ENCODE measurements at regions not wholly inside any gene's neighbourhood (a gene's known extent, or its start where the extent isn't known, plus 50 kb on each side); places are given as distances from the start of the nearest gene placed in this dataset.

- no peak overlapping the region for H3K4me3 ChIP-seq (ENCODE audit: low read depth in 1 of 3, low read length in 3 of 3)
- H3K27ac ChIP-seq (ENCODE audit: low read depth in 1 of 2, low read length in 2 of 2): no peak overlapping the region
- H3K4me1 ChIP-seq (ENCODE audit: control insufficient read depth in 4 of 4, insufficient read depth in 4 of 4, low read length in 3 of 4): no peaks in the 10 kb centered on the region
- H3K9ac ChIP-seq (ENCODE audit: low read depth in 1 of 2, low read length in 2 of 2): no peak overlapping the region
- 85% methylated on average over 3 of the region's 3 CpGs for WGBS
- H3K27me3 ChIP-seq (ENCODE audit: control insufficient read depth in 4 of 4, insufficient read depth in 4 of 4, low read length in 3 of 4): no peaks in the 10 kb centered on the region
- no peak for DNase-seq (ENCODE audit: low spot score)
- TF ChIP-seq JUND (IDR thresholded peaks at IDR 0.05): no peak
- no peak for TF ChIP-seq YY1 (IDR thresholded peaks at IDR 0.05)
- TF ChIP-seq HNF4A (conservative IDR thresholded peaks at IDR 0.05): no peak
- TF ChIP-seq FOXA2 (IDR thresholded peaks at IDR 0.05): no peak
- no peak for TF ChIP-seq RXRA (IDR thresholded peaks at IDR 0.05)
- TF ChIP-seq, protein P1, sequence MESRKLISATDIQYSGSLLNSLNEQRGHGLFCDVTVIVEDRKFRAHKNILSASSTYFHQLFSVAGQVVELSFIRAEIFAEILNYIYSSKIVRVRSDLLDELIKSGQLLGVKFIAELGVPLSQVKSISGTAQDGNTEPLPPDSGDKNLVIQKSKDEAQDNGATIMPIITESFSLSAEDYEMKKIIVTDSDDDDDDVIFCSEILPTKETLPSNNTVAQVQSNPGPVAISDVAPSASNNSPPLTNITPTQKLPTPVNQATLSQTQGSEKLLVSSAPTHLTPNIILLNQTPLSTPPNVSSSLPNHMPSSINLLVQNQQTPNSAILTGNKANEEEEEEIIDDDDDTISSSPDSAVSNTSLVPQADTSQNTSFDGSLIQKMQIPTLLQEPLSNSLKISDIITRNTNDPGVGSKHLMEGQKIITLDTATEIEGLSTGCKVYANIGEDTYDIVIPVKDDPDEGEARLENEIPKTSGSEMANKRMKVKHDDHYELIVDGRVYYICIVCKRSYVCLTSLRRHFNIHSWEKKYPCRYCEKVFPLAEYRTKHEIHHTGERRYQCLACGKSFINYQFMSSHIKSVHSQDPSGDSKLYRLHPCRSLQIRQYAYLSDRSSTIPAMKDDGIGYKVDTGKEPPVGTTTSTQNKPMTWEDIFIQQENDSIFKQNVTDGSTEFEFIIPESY (IDR thresholded peaks at IDR 0.05): no peak
- TF ChIP-seq, protein P2, sequence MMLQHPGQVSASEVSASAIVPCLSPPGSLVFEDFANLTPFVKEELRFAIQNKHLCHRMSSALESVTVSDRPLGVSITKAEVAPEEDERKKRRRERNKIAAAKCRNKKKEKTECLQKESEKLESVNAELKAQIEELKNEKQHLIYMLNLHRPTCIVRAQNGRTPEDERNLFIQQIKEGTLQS (IDR thresholded peaks at IDR 0.05): no peak
- no peak for TF ChIP-seq EGR1 (IDR thresholded peaks at IDR 0.05; ENCODE audit: low read depth in 2 of 2)
- TF ChIP-seq SP1 (IDR thresholded peaks at IDR 0.05): no peak
- no peak for TF ChIP-seq RAD21 (IDR thresholded peaks at IDR 0.05)
- TF ChIP-seq, protein P3, sequence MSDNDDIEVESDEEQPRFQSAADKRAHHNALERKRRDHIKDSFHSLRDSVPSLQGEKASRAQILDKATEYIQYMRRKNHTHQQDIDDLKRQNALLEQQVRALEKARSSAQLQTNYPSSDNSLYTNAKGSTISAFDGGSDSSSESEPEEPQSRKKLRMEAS (IDR thresholded peaks at IDR 0.05): no peak
- TF ChIP-seq FOXA1 (IDR thresholded peaks at IDR 0.05): no peak
- no peak for TF ChIP-seq NR2F2 (IDR thresholded peaks at IDR 0.05)
- no peak for TF ChIP-seq CTCF (IDR thresholded peaks at IDR 0.05; ENCODE audit: low read depth, low read length, missing input control)
- no peak for TF ChIP-seq HNF4G (IDR thresholded peaks at IDR 0.05)
- TF ChIP-seq, protein P4, sequence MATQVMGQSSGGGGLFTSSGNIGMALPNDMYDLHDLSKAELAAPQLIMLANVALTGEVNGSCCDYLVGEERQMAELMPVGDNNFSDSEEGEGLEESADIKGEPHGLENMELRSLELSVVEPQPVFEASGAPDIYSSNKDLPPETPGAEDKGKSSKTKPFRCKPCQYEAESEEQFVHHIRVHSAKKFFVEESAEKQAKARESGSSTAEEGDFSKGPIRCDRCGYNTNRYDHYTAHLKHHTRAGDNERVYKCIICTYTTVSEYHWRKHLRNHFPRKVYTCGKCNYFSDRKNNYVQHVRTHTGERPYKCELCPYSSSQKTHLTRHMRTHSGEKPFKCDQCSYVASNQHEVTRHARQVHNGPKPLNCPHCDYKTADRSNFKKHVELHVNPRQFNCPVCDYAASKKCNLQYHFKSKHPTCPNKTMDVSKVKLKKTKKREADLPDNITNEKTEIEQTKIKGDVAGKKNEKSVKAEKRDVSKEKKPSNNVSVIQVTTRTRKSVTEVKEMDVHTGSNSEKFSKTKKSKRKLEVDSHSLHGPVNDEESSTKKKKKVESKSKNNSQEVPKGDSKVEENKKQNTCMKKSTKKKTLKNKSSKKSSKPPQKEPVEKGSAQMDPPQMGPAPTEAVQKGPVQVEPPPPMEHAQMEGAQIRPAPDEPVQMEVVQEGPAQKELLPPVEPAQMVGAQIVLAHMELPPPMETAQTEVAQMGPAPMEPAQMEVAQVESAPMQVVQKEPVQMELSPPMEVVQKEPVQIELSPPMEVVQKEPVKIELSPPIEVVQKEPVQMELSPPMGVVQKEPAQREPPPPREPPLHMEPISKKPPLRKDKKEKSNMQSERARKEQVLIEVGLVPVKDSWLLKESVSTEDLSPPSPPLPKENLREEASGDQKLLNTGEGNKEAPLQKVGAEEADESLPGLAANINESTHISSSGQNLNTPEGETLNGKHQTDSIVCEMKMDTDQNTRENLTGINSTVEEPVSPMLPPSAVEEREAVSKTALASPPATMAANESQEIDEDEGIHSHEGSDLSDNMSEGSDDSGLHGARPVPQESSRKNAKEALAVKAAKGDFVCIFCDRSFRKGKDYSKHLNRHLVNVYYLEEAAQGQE (IDR thresholded peaks at IDR 0.05): no peak
- TF ChIP-seq TAF1 (conservative IDR thresholded peaks at IDR 0.05): no peak
- H3K36me3 ChIP-seq (ENCODE audit: control insufficient read depth in 4 of 4, insufficient read depth in 3 of 4, low read depth in 1 of 4, low read length in 3 of 4): no peaks in the 10 kb centered on the region
- no peaks in the 10 kb centered on the region for H3K9me3 ChIP-seq (ENCODE audit: control insufficient read depth in 4 of 4, low read length in 3 of 4)
Observed at GRCh38 chr13:47188802-47189201, 291.9 kb upstream of the HTR2A start.

GRCh38 chr13:47186471-47186870 is 289.6 kb upstream of the HTR2A start:
- H3K4me1 ChIP-seq (ENCODE audit: control insufficient read depth in 4 of 4, insufficient read depth in 4 of 4, low read length in 3 of 4): no peaks in the 10 kb centered on the region
- WGBS: 95% methylated on average over 2 of the region's 2 CpGs
- no peaks in the 10 kb centered on the region for H3K27me3 ChIP-seq (ENCODE audit: control insufficient read depth in 4 of 4, insufficient read depth in 4 of 4, low read length in 3 of 4)
- H3K4me3 ChIP-seq (ENCODE audit: low read depth in 1 of 3, low read length in 3 of 3): no peak overlapping the region
- DNase-seq (ENCODE audit: low spot score): no peak
- H3K9me3 ChIP-seq (ENCODE audit: control insufficient read depth in 4 of 4, low read length in 3 of 4): no peaks in the 10 kb centered on the region
- TF ChIP-seq SP1 (IDR thresholded peaks at IDR 0.05): no peak
- TF ChIP-seq, protein P1 (IDR thresholded peaks at IDR 0.05): no peak
- no peaks in the 10 kb centered on the region for H3K36me3 ChIP-seq (ENCODE audit: control insufficient read depth in 4 of 4, insufficient read depth in 3 of 4, low read depth in 1 of 4, low read length in 3 of 4)
- H3K27ac ChIP-seq (ENCODE audit: low read depth in 1 of 2, low read length in 2 of 2): no peak overlapping the region
- H3K9ac ChIP-seq (ENCODE audit: low read depth in 1 of 2, low read length in 2 of 2): no peak overlapping the region
